CD4-positive, alpha-beta T cell treated with Interleukin-6 at 100 ng/mL for 8 hours (primary cell): ENCODE measurements at regions not wholly inside any gene's neighbourhood (a gene's known extent, or its start where the extent isn't known, plus 50 kb on each side); places are given as distances from the start of the nearest gene placed in this dataset.
"Not testable (repeated sequence)": the region's sequence is repeated elsewhere in the genome, so short reads cannot be mapped to it uniquely, and the experiment has no call there.

ENCODE experiments used
- DNase-seq: peaks from one replicate; pipeline ENCODE4 v3.0.0-alpha.2; 2020; ENCODE audit warnings: mixed read lengths, low spot score

- no peak for DNase-seq
Measured at GRCh38 chr16:52309446-52310416, 237.2 kb downstream of the TOX3 start.

DNA sequence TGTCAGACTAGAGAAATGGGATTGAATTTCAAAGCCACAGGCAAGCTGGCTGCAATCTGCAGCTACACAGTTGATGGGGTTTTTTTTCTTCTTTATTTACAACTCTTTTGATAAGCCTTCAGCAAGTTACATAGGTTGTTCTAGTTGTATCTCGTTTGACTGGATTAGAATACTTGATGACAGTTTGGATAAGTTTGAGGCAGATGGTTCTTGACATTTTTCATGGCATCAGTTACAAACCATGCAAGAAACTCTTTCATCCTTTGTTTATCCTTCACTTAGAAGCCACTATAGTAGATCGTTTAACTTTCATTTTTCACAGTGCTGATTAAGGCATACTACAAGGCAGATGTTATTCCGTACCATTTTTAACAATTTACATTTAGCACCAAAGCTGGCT lies 238.9 kb downstream of the TOX3 start:
- no peak for DNase-seq

DNA sequence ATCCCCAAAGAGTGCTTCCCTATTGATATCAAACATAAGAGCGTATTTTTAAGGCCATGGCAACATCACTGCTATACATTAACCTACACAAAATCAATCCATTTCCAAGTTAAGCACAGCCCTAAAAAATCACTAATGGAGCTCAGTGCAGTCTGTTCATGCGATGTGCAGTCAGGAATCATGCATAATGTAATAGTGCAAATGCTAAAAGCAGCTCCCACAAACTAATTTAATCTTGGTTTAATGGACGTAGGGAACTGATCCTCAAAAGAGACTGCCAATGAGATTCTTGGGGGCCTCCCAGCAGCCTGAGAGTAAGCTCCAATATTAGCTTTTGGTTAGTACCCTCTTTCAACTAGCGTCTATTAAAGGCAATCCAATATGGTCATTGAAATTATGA lies 245.9 kb downstream of the TOX3 start:
- DNase-seq = no peak

DNA sequence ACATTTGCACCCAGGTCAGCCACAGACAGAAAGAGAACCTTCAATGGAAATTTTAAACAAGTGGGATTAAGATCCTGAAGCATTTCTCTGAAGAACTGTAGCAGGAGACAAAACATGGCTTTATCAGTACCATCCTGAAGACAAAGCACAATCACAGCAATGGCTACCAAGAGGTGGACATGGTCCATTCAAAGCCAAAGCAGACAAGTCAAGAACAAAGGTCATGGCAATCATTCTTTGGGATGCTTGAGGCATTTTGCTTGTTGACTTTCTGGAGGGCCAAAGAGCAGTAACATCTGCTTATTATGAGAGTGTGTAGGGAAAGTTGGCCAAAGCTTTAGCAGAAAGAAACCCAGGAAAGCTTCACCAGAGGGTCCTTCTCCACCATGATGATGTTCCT lies 248.2 kb downstream of the TOX3 start:
- DNase-seq = no peak

- DNase-seq = not testable (repeated sequence)
Measured at GRCh38 chr16:52296706-52297315, 250.1 kb downstream of the TOX3 start.

- no peak for DNase-seq
Measured at GRCh38 chr16:52296076-52296475, 250.9 kb downstream of the TOX3 start.

- DNase-seq = no peak
Measured at GRCh38 chr16:52294660-52295059, 252.3 kb downstream of the TOX3 start.

- DNase-seq = no peak
Measured at GRCh38 chr16:52293204-52293603, 253.7 kb downstream of the TOX3 start.

DNA sequence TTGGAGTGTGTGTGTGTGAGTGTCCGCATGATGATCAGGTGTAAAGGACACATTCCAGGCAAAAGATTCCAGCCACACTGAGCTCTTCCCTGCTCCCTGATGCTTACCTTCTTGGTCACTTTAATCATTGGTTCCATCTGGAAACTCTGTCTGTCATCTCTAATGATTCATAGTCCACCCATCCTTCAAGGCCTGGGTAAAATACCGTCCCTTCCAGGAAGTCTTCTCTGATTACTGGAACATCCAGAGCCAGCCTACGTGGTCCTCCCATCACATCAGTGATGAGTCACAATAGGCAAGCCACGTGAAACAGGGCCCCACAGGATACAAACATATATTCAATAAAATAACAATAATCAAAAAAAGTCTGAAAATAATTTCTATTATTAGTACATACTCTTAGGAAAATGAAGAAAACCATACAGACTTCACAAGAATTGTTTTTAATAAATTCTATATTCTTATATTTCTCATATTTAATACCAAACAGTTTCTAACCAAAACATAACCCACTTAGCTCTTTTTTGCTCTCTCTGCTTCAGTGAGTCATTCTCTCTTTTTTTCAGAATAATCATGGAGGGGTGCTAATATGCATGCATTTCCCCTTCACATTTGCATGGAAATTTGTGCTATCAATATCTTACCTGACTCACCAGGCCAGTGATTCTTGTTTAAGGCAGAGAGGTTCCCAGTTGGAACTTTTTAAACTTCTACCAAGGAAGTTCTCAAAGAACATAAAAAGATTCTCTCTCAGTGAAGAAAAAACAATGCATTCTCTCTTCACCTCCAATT lies 263.2 kb downstream of the TOX3 start:
- DNase-seq = no peak

GRCh38 chr16:52283018-52283417 lies 263.9 kb downstream of the TOX3 start:
- DNase-seq = no peak

GRCh38 chr16:52280086-52280485 lies 266.9 kb downstream of the TOX3 start:
- DNase-seq = no peak

- no peak for DNase-seq
Measured at GRCh38 chr16:52271088-52271750, 275.7 kb downstream of the TOX3 start.

GRCh38 chr16:52265446-52265861 lies 281.5 kb downstream of the TOX3 start:
- no peak for DNase-seq

DNA sequence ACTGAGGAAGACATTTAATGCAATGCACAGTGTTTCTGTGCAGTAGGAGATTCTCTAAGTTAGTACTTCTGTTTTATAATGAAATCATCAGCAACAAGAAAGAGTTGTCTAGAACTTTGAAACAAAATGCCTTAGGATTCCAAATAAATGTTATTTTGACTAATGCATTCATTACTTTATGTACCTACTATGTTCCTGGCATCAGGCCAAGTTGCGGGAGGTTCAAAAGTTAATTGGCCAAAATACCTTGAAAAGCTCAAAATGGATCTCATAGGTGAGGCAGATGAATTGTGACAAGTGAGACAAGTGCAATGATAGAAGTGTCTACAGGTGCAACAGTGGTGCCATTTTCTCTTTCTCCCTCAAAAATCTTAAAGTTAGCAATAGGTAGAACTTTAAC lies 289.4 kb downstream of the TOX3 start:
- DNase-seq = no peak

DNA sequence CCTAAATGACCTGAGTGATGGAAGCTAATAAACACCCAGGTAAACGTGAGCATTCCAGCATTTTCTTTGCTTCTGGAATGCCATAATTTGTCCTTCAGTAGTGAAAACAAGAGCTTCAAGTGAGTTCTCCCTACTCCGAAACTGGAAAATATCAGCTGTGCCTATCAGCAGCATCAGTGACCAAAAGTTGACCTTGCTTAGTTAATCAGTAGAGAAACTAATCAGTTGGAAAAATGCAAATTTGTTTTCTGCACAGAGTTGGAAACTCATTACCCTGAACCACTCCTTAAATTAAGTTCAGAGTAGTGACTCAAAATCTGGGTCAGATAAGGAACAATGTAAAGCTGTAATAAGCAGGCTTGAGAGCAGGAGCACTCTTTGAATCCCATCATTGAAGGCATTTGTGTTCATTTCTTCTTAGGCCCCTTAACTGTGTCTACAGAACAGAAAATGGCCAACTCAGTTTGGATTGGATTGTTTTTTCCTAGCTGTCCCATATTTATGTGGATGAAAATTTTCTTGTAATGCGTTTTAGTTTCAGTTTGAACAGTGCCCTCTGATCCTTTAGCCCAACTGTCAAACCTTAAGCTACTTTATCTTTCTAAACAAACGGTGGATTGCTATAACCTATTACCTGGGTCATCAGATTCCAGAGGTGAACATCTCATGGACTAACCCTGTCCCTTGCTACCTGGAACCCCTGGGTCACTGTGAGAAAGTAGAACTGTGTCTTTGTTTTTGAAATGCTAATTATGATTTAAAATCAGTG lies 290.4 kb downstream of the TOX3 start:
- DNase-seq = no peak

GRCh38 chr16:52254746-52255145 lies 292.2 kb downstream of the TOX3 start:
- no peak for DNase-seq

DNA sequence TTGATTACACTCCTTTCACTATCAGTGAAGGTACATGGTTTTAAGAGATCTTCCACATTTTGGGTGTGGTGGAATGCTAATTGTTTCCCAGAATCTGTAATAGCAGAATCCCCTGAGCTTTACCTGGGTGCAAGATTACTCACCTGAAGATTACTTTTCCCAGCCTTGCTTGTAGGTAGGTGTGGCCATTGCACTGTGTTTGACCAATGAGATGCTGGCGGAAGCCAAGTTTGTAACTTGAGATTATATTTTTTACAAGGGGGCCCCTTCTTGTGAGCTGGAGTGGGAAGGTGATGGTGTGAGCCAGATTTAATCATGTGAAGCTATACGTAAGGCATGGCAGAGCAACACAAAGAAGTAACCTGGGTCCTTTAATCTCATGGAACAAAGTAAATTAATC lies 294.3 kb downstream of the TOX3 start:
- no peak for DNase-seq

DNA sequence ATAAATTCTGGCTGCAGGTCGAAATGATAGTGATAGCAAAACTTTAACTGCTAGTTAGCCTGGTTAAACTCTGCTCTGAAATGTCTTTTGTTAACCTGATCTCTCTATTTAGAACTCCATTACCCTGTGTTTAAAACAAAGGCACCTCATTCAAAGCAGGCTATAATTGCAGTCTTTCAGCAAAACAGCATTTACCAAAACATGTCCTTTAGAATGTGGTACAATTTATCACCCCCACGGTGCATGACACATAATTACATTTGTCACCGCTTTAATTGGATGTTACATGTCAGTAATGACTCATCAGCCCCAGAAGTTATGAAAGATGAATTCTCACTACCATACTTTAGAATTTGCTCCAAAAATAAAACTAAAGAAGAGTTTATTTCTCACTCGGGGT lies 295.4 kb downstream of the TOX3 start:
- DNase-seq = no peak

GRCh38 chr16:52247737-52248136 lies 299.2 kb downstream of the TOX3 start:
- no peak for DNase-seq

DNA sequence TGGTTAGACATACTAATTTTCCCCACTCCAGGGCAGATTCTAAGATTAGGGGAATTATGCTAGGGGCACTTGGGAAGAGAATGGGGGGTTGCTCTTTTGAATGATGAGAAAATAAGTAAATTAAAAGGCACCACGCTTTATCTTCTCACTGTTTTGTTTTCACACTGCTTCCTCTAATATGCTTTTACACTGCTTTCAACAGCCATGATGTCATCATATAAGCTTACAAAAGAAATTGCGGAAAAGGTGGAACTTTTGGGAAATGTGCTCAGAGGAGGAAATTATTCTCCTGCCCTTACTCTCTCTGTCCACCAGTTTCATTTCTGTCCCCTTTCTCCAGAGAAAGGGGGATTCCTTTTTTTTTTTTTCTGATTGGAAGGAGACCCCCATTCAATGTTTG lies 308.2 kb downstream of the TOX3 start:
- DNase-seq = no peak

DNA sequence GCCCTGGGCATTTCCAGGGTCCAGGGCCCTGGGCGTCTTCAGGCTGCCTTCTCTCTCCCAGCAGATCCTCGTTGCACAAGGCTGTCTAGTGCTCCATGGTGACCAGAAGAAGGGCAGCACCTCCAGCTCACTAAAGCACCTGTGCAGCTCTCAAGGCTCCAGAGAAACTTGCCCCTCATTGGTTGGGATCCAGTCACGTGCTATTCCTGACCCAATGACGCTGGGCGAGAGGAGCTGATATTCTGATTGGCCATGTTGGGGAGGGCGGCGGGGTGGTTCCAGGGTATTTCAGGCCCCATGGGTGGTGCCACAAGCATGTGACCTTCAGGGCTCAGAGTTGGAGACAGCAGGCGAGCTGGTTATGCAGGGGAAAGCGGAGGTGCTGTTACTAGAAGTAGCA lies 309.1 kb downstream of the TOX3 start:
- no peak for DNase-seq
